GM12878 (cell line): ENCODE measurements at regions not wholly inside any gene's neighbourhood (a gene's known extent, or its start where the extent isn't known, plus 50 kb on each side); places are given as distances from the start of the nearest gene placed in this dataset.

Source experiments
- BCL11A ChIP-seq: IDR thresholded peaks from 2 replicates; pipeline ENCODE4 v1.6.1; 2011; ENCODE audit warnings: low read depth, low read length
- CEBPB ChIP-seq, 2 experiments: fragments of 150-350 bp in 1 of 2; IDR thresholded peaks; 2 replicates each; pipeline ENCODE4 v1.6.1; 2012 to 2014; ENCODE audit warnings: low read depth in 2 of 2, low read length in 2 of 2, borderline replicate concordance in 1 of 2, inconsistent platforms in 1 of 2
- DPF2 ChIP-seq: fragments of 450-650 bp; IDR thresholded peaks from 2 replicates; pipeline ENCODE4 v1.6.1; 2017; ENCODE audit warnings: mild to moderate bottlenecking
- EP300 ChIP-seq, 2 experiments: fragments of 150-350 bp in 1 of 2; IDR thresholded peaks; 2 replicates each; pipeline ENCODE4 v1.6.1; 2011 to 2012; ENCODE audit warnings: low read depth in 2 of 2, low read length in 2 of 2, borderline replicate concordance in 1 of 2, improper control_type of control experiment in 1 of 2, inconsistent platforms in 1 of 2; ENCODE audit not compliant: control insufficient read depth in 1 of 2
- FOS ChIP-seq: IDR thresholded peaks from 3 replicates; pipeline ENCODE4 v1.6.1; 2011; ENCODE audit warnings: borderline replicate concordance; ENCODE audit not compliant: insufficient read length; ENCODE audit errors: extremely low read depth
- GABPA ChIP-seq: IDR thresholded peaks from 2 replicates; pipeline ENCODE4 v1.6.1; 2014; ENCODE audit warnings: antibody characterized with exemption, low read depth, mild to moderate bottlenecking, inconsistent platforms
- HCFC1 ChIP-seq: fragments of 150-350 bp; IDR thresholded peaks from 2 replicates; pipeline ENCODE4 v1.6.1; 2014; ENCODE audit warnings: low read length
- IKZF1 ChIP-seq: fragments of 450-650 bp; conservative IDR thresholded peaks from 2 replicates; pipeline ENCODE4 v1.6.1; 2017; ENCODE audit warnings: antibody characterized with exemption, mild to moderate bottlenecking
- IKZF2 ChIP-seq, 2 experiments: fragments of 450-650 bp; IDR thresholded peaks; 2 replicates each; pipeline ENCODE4 v1.6.1; 2017; ENCODE audit warnings: mild to moderate bottlenecking in 2 of 2, moderate library complexity in 2 of 2
- MEF2B ChIP-seq: fragments of 450-650 bp; IDR thresholded peaks from 2 replicates; pipeline ENCODE4 v1.6.1; 2018; ENCODE audit warnings: mild to moderate bottlenecking, moderate library complexity; ENCODE audit not compliant: partially characterized antibody, poor library complexity, severe bottlenecking
- NFYB ChIP-seq: IDR thresholded peaks from 2 replicates; pipeline ENCODE4 v1.6.1; 2011; ENCODE audit warnings: low read depth, mild to moderate bottlenecking, low read length, improper control_type of control experiment, moderate library complexity; ENCODE audit not compliant: insufficient read depth
- PML ChIP-seq: IDR thresholded peaks from 2 replicates; pipeline ENCODE4 v1.6.1; 2012; ENCODE audit warnings: low read length, inconsistent platforms
- RAD21 ChIP-seq: IDR thresholded peaks from 2 replicates; pipeline ENCODE4 v1.6.1; 2011; ENCODE audit warnings: mild to moderate bottlenecking, low read depth, low read length, moderate library complexity; ENCODE audit not compliant: insufficient read depth
- SPI1 ChIP-seq: IDR thresholded peaks from 2 replicates; pipeline ENCODE4 v1.6.1; 2011; ENCODE audit warnings: low read depth, mild to moderate bottlenecking, low read length, moderate library complexity, borderline replicate concordance; ENCODE audit not compliant: insufficient read depth
- YBX1 ChIP-seq: fragments of 450-650 bp; IDR thresholded peaks from 2 replicates; pipeline ENCODE4 v1.6.1; 2016; ENCODE audit warnings: antibody characterized with exemption
- ZBED1 ChIP-seq: IDR thresholded peaks from 2 replicates; pipeline ENCODE4 v1.6.1; 2016; ENCODE audit warnings: borderline replicate concordance
- ZNF207 ChIP-seq: fragments of 450-650 bp; IDR thresholded peaks from 2 replicates; pipeline ENCODE4 v1.6.1; 2014; ENCODE audit warnings: antibody characterized with exemption, mild to moderate bottlenecking, borderline replicate concordance
- ZNF24 ChIP-seq: fragments of 450-650 bp; IDR thresholded peaks from 2 replicates; pipeline ENCODE4 v1.6.1; 2017; ENCODE audit warnings: antibody characterized with exemption, mild to moderate bottlenecking
- TF ChIP-seq, protein P1 (sequence below): IDR thresholded peaks from 2 replicates; pipeline ENCODE4 v1.6.1; 2011; ENCODE audit warnings: borderline replicate concordance, low read depth, mild to moderate bottlenecking, moderate library complexity, low read length; ENCODE audit not compliant: insufficient read depth, poor library complexity, severe bottlenecking
- TF ChIP-seq, protein P2 (sequence below): fragments of 450-650 bp; IDR thresholded peaks from 2 replicates; pipeline ENCODE4 v1.6.1; 2017; ENCODE audit warnings: low read depth, mild to moderate bottlenecking, moderate library complexity
- TF ChIP-seq, protein P3 (sequence below): fragments of 450-650 bp; IDR thresholded peaks from 2 replicates; pipeline ENCODE4 v1.6.1; 2017; ENCODE audit warnings: mild to moderate bottlenecking, low read depth, inconsistent platforms; ENCODE audit not compliant: poor library complexity, severe bottlenecking

DNA sequence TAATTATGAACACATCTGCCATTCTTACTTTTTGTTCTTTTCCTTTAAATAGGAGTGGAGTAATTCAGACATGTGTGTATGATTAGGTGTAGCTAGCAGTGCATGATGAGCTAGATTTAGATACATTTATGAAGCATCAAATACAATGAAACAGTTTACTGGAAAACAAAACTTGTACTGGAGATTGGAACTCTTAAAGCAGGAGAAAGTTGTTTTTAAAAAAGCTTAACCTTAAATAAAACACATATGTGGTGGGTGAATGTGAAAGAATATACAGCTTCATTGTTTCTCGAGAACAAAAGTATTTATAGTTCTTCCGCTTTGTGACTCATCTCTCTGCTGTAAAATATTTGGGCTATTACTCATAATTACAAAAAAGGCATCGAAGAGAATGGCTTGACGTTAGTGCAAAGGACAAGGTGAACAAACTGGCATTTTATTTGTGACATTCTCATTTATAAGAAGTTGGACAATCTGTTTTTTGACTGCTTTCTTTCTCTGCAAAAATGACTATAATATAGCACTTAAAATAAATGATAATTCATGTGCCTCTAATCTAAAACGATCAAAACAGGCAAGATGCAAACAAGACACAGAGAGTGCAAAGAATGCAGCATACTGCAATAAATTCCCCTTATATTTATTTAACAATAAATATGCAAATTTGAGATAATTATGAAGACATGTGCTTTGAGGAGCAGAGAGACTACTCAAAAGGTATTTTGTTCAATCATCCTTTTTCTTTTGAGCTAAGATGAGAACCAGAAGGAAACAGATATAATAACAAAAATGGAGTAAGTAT is 478.8 kb downstream of the CETN3 start (continued):
- TF ChIP-seq RAD21 (peak; percentile 17; the same call in 1 of the 2 replicates), SPI1 (no peak), IKZF2 (IDR thresholded peaks at IDR 0.05) (peak; percentile 42 to 56; a peak in 3 of 4 replicates), HCFC1 (no peak), EP300 (IDR thresholded peaks at IDR 0.05; ENCODE audit: borderline replicate concordance in 1 of 2, control insufficient read depth in 1 of 2, low read depth in 2 of 2, low read length in 2 of 2) (peak; percentile 67 to 71; a peak in 2 of 4 replicates), PML (peak; percentile 47; the same call in 1 of the 2 replicates), BCL11A (peak; percentile 65; the same call in 1 of the 2 replicates), NFYB (no peak), MEF2B (peak; percentile 87), ZNF24 (0 out of 2 replicates have a peak, but pooled peaks have one; percentile 9), YBX1 (no peak), IKZF1 (no peak; the same call in 1 of the 2 replicates), ZBED1 (peak; percentile 77; the same call in 1 of the 2 replicates), FOS (no peak), CEBPB (IDR thresholded peaks at IDR 0.05; ENCODE audit: borderline replicate concordance in 1 of 2, low read depth in 2 of 2, low read length in 2 of 2) (0 out of 4 replicates have a peak, but pooled peaks of 1 of the 2 experiments have one; percentile 47), DPF2 (peak; percentile 39; the same call in 1 of the 2 replicates), GABPA (peak; percentile 47; the same call in 1 of the 2 replicates), ZNF207 (no peak)
- TF ChIP-seq, protein P1, sequence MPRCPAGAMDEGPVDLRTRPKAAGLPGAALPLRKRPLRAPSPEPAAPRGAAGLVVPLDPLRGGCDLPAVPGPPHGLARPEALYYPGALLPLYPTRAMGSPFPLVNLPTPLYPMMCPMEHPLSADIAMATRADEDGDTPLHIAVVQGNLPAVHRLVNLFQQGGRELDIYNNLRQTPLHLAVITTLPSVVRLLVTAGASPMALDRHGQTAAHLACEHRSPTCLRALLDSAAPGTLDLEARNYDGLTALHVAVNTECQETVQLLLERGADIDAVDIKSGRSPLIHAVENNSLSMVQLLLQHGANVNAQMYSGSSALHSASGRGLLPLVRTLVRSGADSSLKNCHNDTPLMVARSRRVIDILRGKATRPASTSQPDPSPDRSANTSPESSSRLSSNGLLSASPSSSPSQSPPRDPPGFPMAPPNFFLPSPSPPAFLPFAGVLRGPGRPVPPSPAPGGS, result peak; percentile 42
- TF ChIP-seq, protein P2, sequence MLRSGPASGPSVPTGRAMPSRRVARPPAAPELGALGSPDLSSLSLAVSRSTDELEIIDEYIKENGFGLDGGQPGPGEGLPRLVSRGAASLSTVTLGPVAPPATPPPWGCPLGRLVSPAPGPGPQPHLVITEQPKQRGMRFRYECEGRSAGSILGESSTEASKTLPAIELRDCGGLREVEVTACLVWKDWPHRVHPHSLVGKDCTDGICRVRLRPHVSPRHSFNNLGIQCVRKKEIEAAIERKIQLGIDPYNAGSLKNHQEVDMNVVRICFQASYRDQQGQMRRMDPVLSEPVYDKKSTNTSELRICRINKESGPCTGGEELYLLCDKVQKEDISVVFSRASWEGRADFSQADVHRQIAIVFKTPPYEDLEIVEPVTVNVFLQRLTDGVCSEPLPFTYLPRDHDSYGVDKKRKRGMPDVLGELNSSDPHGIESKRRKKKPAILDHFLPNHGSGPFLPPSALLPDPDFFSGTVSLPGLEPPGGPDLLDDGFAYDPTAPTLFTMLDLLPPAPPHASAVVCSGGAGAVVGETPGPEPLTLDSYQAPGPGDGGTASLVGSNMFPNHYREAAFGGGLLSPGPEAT, result no peak
- TF ChIP-seq, protein P3, sequence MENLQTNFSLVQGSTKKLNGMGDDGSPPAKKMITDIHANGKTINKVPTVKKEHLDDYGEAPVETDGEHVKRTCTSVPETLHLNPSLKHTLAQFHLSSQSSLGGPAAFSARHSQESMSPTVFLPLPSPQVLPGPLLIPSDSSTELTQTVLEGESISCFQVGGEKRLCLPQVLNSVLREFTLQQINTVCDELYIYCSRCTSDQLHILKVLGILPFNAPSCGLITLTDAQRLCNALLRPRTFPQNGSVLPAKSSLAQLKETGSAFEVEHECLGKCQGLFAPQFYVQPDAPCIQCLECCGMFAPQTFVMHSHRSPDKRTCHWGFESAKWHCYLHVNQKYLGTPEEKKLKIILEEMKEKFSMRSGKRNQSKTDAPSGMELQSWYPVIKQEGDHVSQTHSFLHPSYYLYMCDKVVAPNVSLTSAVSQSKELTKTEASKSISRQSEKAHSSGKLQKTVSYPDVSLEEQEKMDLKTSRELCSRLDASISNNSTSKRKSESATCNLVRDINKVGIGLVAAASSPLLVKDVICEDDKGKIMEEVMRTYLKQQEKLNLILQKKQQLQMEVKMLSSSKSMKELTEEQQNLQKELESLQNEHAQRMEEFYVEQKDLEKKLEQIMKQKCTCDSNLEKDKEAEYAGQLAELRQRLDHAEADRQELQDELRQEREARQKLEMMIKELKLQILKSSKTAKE, result peak; percentile 50
